GM23338 (cell line): ENCODE measurements at regions not wholly inside any gene's neighbourhood (a gene's known extent, or its start where the extent isn't known, plus 50 kb on each side); places are given as distances from the start of the nearest gene placed in this dataset.

Experiments used
- ATAC-seq: fragments of 200-7000 bp; cut with Tn5 transposase; 3 replicates; pipeline ENCODE4 v1.9.1; 2020
- DNase-seq: peaks from one replicate; pipeline ENCODE4 v3.0.0-alpha.2; 2015; ENCODE audit warnings: low spot score
- H2AFZ ChIP-seq: fragments of 200-600 bp; sonication (generic); 2 replicates; pipeline ENCODE4 v1.8.0; 2016; ENCODE audit warnings: antibody characterized with exemption, mild to moderate bottlenecking, moderate library complexity
- H3F3A ChIP-seq: fragments of 200-600 bp; sonication (generic); replicated peaks from 2 replicates; pipeline ENCODE4 v1.8.0; 2017; ENCODE audit warnings: antibody characterized with exemption, mixed run types, low read depth
- H3K27ac ChIP-seq: fragments of 200-600 bp; sonication (generic); 2 replicates; pipeline ENCODE4 v1.6.1; 2016; ENCODE audit warnings: low read depth
- H3K27me3 ChIP-seq: fragments of 200-600 bp; sonication (generic); 2 replicates; pipeline ENCODE4 v1.8.0; 2016; ENCODE audit warnings: mild to moderate bottlenecking, mixed run types, moderate library complexity; ENCODE audit not compliant: insufficient read depth
- H3K36me3 ChIP-seq: fragments of 200-600 bp; sonication (generic); 2 replicates; pipeline ENCODE4 v1.8.0; 2016; ENCODE audit warnings: mild to moderate bottlenecking; ENCODE audit not compliant: insufficient read depth
- H3K4me1 ChIP-seq: fragments of 200-600 bp; sonication (generic); 2 replicates; pipeline ENCODE4 v1.8.0; 2016; ENCODE audit warnings: mild to moderate bottlenecking, moderate library complexity; ENCODE audit not compliant: insufficient read depth
- H3K4me2 ChIP-seq: fragments of 200-600 bp; sonication (generic); 2 replicates; pipeline ENCODE4 v1.7.1; 2017; ENCODE audit warnings: mixed run types
- H3K4me3 ChIP-seq: fragments of 200-600 bp; sonication (generic); 2 replicates; pipeline ENCODE4 v1.6.1; 2016; ENCODE audit warnings: mixed run types
- H3K79me2 ChIP-seq: fragments of 200-600 bp; sonication (generic); replicated peaks from 2 replicates; pipeline ENCODE4 v1.8.0; 2017; ENCODE audit warnings: mild to moderate bottlenecking; ENCODE audit not compliant: insufficient read depth
- H3K9me2 ChIP-seq: fragments of 200-600 bp; sonication (generic); 2 replicates; pipeline ENCODE4 v1.8.0; 2017; ENCODE audit not compliant: insufficient read depth
- H4K20me1 ChIP-seq: fragments of 200-600 bp; sonication (generic); replicated peaks from 2 replicates; pipeline ENCODE4 v1.8.0; 2017; ENCODE audit warnings: mild to moderate bottlenecking; ENCODE audit not compliant: insufficient read depth
- H3K27ac Mint-ChIP-seq: 2 replicates; pipeline ENCODE4 v1.8.0; 2020; ENCODE audit warnings: inconsistent platforms, mild to moderate bottlenecking, moderate library complexity, mixed read lengths
- H3K27me3 Mint-ChIP-seq: 3 replicates; pipeline ENCODE4 v1.8.0; 2022; ENCODE audit warnings: low read depth, mild to moderate bottlenecking, moderate library complexity, mixed read lengths, inconsistent platforms; ENCODE audit not compliant: insufficient read depth, poor library complexity
- H3K36me3 Mint-ChIP-seq: 3 replicates; pipeline ENCODE4 v1.8.0; 2021; ENCODE audit warnings: low read depth, mild to moderate bottlenecking, inconsistent platforms, moderate library complexity, mixed read lengths
- H3K4me1 Mint-ChIP-seq: 3 replicates; pipeline ENCODE4 v1.8.0; 2020; ENCODE audit warnings: mild to moderate bottlenecking, inconsistent platforms, mixed read lengths
- H3K4me3 Mint-ChIP-seq: 3 replicates; pipeline ENCODE4 v1.8.0; 2021; ENCODE audit warnings: moderate library complexity, mild to moderate bottlenecking, inconsistent platforms, mixed read lengths
- H3K9me3 Mint-ChIP-seq: 3 replicates; pipeline ENCODE4 v1.8.0; 2020; ENCODE audit warnings: moderate library complexity, mild to moderate bottlenecking, inconsistent platforms, mixed read lengths
- CREB1 ChIP-seq: fragments of 250-450 bp; sonication (Bioruptor Pico); IDR thresholded peaks from 2 replicates; pipeline ENCODE4 v1.5.0; 2020; ENCODE audit warnings: low read depth, mild to moderate bottlenecking, moderate library complexity
- CTCF ChIP-seq, 2 experiments: fragments of 200-600 bp in 1 of 2; sonication (generic) in 1 of 2; conservative IDR thresholded peaks; 2 replicates each; pipeline versions ENCODE4 v1.5.1 to v1.6.1; 2016 to 2017; ENCODE audit warnings: antibody characterized with exemption in 2 of 2, low read depth in 2 of 2, mild to moderate bottlenecking in 2 of 2, moderate library complexity in 1 of 2
- ETS1 ChIP-seq: IDR thresholded peaks from 2 replicates; pipeline ENCODE4 v1.6.1; 2016; ENCODE audit warnings: antibody characterized with exemption
- EZH2 ChIP-seq: fragments of 200-600 bp; sonication (generic); IDR thresholded peaks from one replicate; pipeline ENCODE4 v1.8.0; 2017; ENCODE audit warnings: antibody characterized with exemption, mild to moderate bottlenecking, low read depth; ENCODE audit not compliant: unreplicated experiment
- EZH2phosphoT487 ChIP-seq: fragments of 200-600 bp; sonication (generic); IDR thresholded peaks from one replicate; pipeline ENCODE4 v1.8.1; 2018; ENCODE audit warnings: antibody characterized with exemption; ENCODE audit not compliant: unreplicated experiment
- JUNB ChIP-seq: IDR thresholded peaks from one replicate; pipeline ENCODE4 v1.6.1; 2016; ENCODE audit warnings: antibody characterized with exemption; ENCODE audit not compliant: unreplicated experiment
- NANOG ChIP-seq: IDR thresholded peaks from 2 replicates; pipeline ENCODE4 v1.6.1; 2016; ENCODE audit warnings: antibody characterized with exemption, borderline replicate concordance
- POLR2AphosphoS5 ChIP-seq: IDR thresholded peaks from 2 replicates; pipeline ENCODE4 v1.6.1; 2016; ENCODE audit warnings: antibody characterized with exemption, low read depth
- STAT1 ChIP-seq: IDR thresholded peaks from one replicate; pipeline ENCODE4 v1.6.1; 2016; ENCODE audit warnings: antibody characterized with exemption; ENCODE audit not compliant: unreplicated experiment
- ZNF114 ChIP-seq: fragments of 250-450 bp; sonication (Bioruptor Pico); IDR thresholded peaks from 2 replicates; pipeline ENCODE4 v1.5.0; 2020; ENCODE audit warnings: mild to moderate bottlenecking, moderate library complexity
- ZNF331 ChIP-seq: fragments of 250-450 bp; sonication (Bioruptor Pico); IDR thresholded peaks from 2 replicates; pipeline ENCODE4 v1.5.0; 2020; ENCODE audit warnings: low read depth, mild to moderate bottlenecking, moderate library complexity
- ZNF462 ChIP-seq: fragments of 250-450 bp; sonication (Bioruptor Pico); IDR thresholded peaks from 2 replicates; pipeline ENCODE4 v1.5.0; 2020; ENCODE audit warnings: mild to moderate bottlenecking, moderate library complexity
- TF ChIP-seq, protein P1 (sequence below): IDR thresholded peaks from one replicate; pipeline ENCODE4 v1.6.1; 2018; ENCODE audit warnings: antibody characterized with exemption; ENCODE audit not compliant: unreplicated experiment

- Histone ChIP-seq H3K9me2 (no peaks in the 10 kb centered on the region), H3F3A (no peaks in the 10 kb centered on the region), H3K4me1 (no peaks in the 10 kb centered on the region), H3K27ac (no peak overlapping the region), H3K4me3 (no peak overlapping the region), H3K4me2 (no peak overlapping the region), H3K79me2 (no peaks in the 10 kb centered on the region), H3K36me3 (no peaks in the 10 kb centered on the region), H3K27me3 (no peaks in the 10 kb centered on the region), H4K20me1 (no peaks in the 10 kb centered on the region), H2AFZ (no peak overlapping the region)
- Mint-ChIP-seq H3K36me3 (no peaks in the 10 kb centered on the region), H3K4me1 (no peaks in the 10 kb centered on the region), H3K27ac (peak overlapping the region; percentile 49; the same call in 1 of the 2 replicates), H3K27me3 (no peaks in the 10 kb centered on the region), H3K4me3 (no peak overlapping the region), H3K9me3 (no peaks in the 10 kb centered on the region)
- DNase-seq (no peak), ATAC-seq (no peak)
- TF ChIP-seq EZH2phosphoT487 = no peak
- TF ChIP-seq CREB1 = no peak
- no peak for TF ChIP-seq ZNF331
- TF ChIP-seq ETS1 = no peak
- TF ChIP-seq ZNF462 (CRISPR knock-in tag) = no peak
- no peak for TF ChIP-seq STAT1
- no peak for TF ChIP-seq ZNF114
- TF ChIP-seq POLR2AphosphoS5 = no peak
- TF ChIP-seq CTCF (conservative IDR thresholded peaks at IDR 0.05; ENCODE audit: low read depth in 2 of 2) = no peak
- TF ChIP-seq JUNB = no peak
- TF ChIP-seq NANOG = no peak
- no peak for TF ChIP-seq EZH2
- TF ChIP-seq, protein P1, sequence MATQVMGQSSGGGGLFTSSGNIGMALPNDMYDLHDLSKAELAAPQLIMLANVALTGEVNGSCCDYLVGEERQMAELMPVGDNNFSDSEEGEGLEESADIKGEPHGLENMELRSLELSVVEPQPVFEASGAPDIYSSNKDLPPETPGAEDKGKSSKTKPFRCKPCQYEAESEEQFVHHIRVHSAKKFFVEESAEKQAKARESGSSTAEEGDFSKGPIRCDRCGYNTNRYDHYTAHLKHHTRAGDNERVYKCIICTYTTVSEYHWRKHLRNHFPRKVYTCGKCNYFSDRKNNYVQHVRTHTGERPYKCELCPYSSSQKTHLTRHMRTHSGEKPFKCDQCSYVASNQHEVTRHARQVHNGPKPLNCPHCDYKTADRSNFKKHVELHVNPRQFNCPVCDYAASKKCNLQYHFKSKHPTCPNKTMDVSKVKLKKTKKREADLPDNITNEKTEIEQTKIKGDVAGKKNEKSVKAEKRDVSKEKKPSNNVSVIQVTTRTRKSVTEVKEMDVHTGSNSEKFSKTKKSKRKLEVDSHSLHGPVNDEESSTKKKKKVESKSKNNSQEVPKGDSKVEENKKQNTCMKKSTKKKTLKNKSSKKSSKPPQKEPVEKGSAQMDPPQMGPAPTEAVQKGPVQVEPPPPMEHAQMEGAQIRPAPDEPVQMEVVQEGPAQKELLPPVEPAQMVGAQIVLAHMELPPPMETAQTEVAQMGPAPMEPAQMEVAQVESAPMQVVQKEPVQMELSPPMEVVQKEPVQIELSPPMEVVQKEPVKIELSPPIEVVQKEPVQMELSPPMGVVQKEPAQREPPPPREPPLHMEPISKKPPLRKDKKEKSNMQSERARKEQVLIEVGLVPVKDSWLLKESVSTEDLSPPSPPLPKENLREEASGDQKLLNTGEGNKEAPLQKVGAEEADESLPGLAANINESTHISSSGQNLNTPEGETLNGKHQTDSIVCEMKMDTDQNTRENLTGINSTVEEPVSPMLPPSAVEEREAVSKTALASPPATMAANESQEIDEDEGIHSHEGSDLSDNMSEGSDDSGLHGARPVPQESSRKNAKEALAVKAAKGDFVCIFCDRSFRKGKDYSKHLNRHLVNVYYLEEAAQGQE = no peak
These were observed 91.4 kb upstream of the LYPLAL1 start for GRCh38 chr1:219081943-219082925.
